GM21619 (cell line): ENCODE measurements at regions not wholly inside any gene's neighbourhood (a gene's known extent, or its start where the extent isn't known, plus 50 kb on each side); places are given as distances from the start of the nearest gene placed in this dataset.
A peak's percentile ranks its signal among the peaks of the same experiment; 100 is the strongest.

Experiments used
- ATAC-seq: cut with Tn5 transposase; IDR thresholded peaks from one replicate; pipeline ENCODE4 v1.9.1; 2021; ENCODE audit not compliant: unreplicated experiment

GRCh38 chr18:55121397-55122170, 162.3 kb upstream of the CCDC68 start:
- no peak for ATAC-seq

GRCh38 chr18:55120896-55121295, 161.6 kb upstream of the CCDC68 start:
- ATAC-seq: no peak

GRCh38 chr18:55119434-55119833, 160.2 kb upstream of the CCDC68 start:
- no peak for ATAC-seq

GRCh38 chr18:55119016-55119415, 159.8 kb upstream of the CCDC68 start:
- ATAC-seq: no peak

- ATAC-seq: no peak
Measured at GRCh38 chr18:55116863-55117262, 157.6 kb upstream of the CCDC68 start.

- no peak for ATAC-seq
Measured at GRCh38 chr18:55115606-55116005, 156.3 kb upstream of the CCDC68 start.

- ATAC-seq: no peak
Measured at GRCh38 chr18:55114876-55115275, 155.6 kb upstream of the CCDC68 start.

GRCh38 chr18:55113800-55114199, 154.5 kb upstream of the CCDC68 start:
- no peak for ATAC-seq

- ATAC-seq: no peak
Measured at GRCh38 chr18:55111271-55111670, 152.0 kb upstream of the CCDC68 start.

GRCh38 chr18:55110436-55110835, 151.2 kb upstream of the CCDC68 start:
- no peak for ATAC-seq

- no peak for ATAC-seq
Measured at GRCh38 chr18:55109818-55110414, 150.7 kb upstream of the CCDC68 start.

GRCh38 chr18:55106906-55107305, 147.6 kb upstream of the CCDC68 start:
- no peak for ATAC-seq

- ATAC-seq: no peak
Measured at GRCh38 chr18:55106466-55106865, 147.2 kb upstream of the CCDC68 start.

GRCh38 chr18:55105873-55106272, 146.6 kb upstream of the CCDC68 start:
- ATAC-seq: no peak

GRCh38 chr18:55102958-55103456, 143.7 kb upstream of the CCDC68 start:
- ATAC-seq: no peak

GRCh38 chr18:55102501-55102900, 143.2 kb upstream of the CCDC68 start:
- no peak for ATAC-seq

GRCh38 chr18:55101458-55101824, 142.2 kb upstream of the CCDC68 start:
- no peak for ATAC-seq

- ATAC-seq: no peak
Measured at GRCh38 chr18:55100817-55101457, 141.7 kb upstream of the CCDC68 start.

GRCh38 chr18:55097456-55098170, 138.4 kb upstream of the CCDC68 start:
- no peak for ATAC-seq

- peak; percentile 64 for ATAC-seq
Measured at GRCh38 chr18:55096263-55096951, 137.1 kb upstream of the CCDC68 start.

- ATAC-seq: no peak
Measured at GRCh38 chr18:55095584-55095983, 136.3 kb upstream of the CCDC68 start.
